H1 (cell line): ENCODE measurements at regions not wholly inside any gene's neighbourhood (a gene's known extent, or its start where the extent isn't known, plus 50 kb on each side); places are given as distances from the start of the nearest gene placed in this dataset.

ENCODE experiments used
- CTCF ChIA-PET: fragments of 300-600 bp; sonication (Branson Sonifier 250); formaldehyde crosslinking; loops from one replicate; lab custom pipeline; 2021; ENCODE audit not compliant: partially characterized antibody; lab: Charles Lee
- POLR2A ChIA-PET: fragments of 300-600 bp; sonication (Branson Sonifier 250); formaldehyde crosslinking; loops from one replicate; lab custom pipeline; 2021; ENCODE audit warnings: inconsistent platforms; ENCODE audit not compliant: partially characterized antibody; lab: Charles Lee
- DNase-seq, 2 experiments: peaks; one replicate each; pipeline versions ENCODE4 v3.0.0 to v3.0.0-alpha.2; 2010 to 2022; ENCODE audit warnings: low spot score in 2 of 2, low read depth in 1 of 2, mixed read lengths in 1 of 2
- FAIRE-seq: peaks from 2 replicates; lab custom pipeline; 2011; peaks lifted over from hg19 to GRCh38; lab: Jason Lieb, UNC
- H2AFZ ChIP-seq: 2 replicates; pipeline ENCODE4 v1.8.1; 2012; ENCODE audit warnings: low read length, inconsistent platforms
- H2AK5ac ChIP-seq: 2 replicates; pipeline ENCODE4 v1.6.1; 2013; ENCODE audit warnings: low read depth, low read length
- H2BK120ac ChIP-seq: replicated peaks from 2 replicates; pipeline ENCODE3; 2013; ENCODE audit warnings: low read depth, low read length, inconsistent platforms
- H2BK12ac ChIP-seq: 2 replicates; pipeline ENCODE4 v1.6.1; 2013; ENCODE audit warnings: low read depth, low read length
- H2BK15ac ChIP-seq: 2 replicates; pipeline ENCODE4 v1.6.1; 2013; ENCODE audit warnings: low read length
- H2BK20ac ChIP-seq: 2 replicates; pipeline ENCODE4 v1.6.1; 2013; ENCODE audit warnings: low read length
- H2BK5ac ChIP-seq: 2 replicates; pipeline ENCODE4 v1.6.1; 2013; ENCODE audit warnings: low read depth, low read length
- H3K14ac ChIP-seq: 2 replicates; pipeline ENCODE4 v1.6.1; 2013; ENCODE audit warnings: inconsistent platforms; ENCODE audit not compliant: insufficient read length
- H3K18ac ChIP-seq: 2 replicates; pipeline ENCODE4 v1.6.1; 2013; ENCODE audit warnings: low read length; ENCODE audit errors: extremely low read depth
- H3K23ac ChIP-seq: 2 replicates; pipeline ENCODE4 v1.6.1; 2013; ENCODE audit warnings: inconsistent platforms; ENCODE audit not compliant: insufficient read length
- H3K23me2 ChIP-seq: 2 replicates; pipeline ENCODE4 v1.6.1; 2013; ENCODE audit warnings: low read depth, low read length
- H3K27ac ChIP-seq: 2 replicates; pipeline ENCODE4 v1.6.1; 2011; ENCODE audit warnings: low read depth, low read length, inconsistent platforms
- H3K27me3 ChIP-seq, 4 experiments: replicated peaks in 1 of 4; 1 replicate in 1 of 4; 2 replicates in 3 of 4; pipeline versions ENCODE4 v1.6.1 to v1.8.1; 2011 to 2013; ENCODE audit warnings: low read length in 3 of 4, mild to moderate bottlenecking in 3 of 4, inconsistent platforms in 2 of 4, mixed read lengths in 2 of 4, moderate library complexity in 1 of 4; ENCODE audit not compliant: control insufficient read depth in 3 of 4, insufficient read depth in 3 of 4; ENCODE audit errors: extremely low read depth in 1 of 4
- H3K36me3 ChIP-seq, 4 experiments: 2 replicates each; pipeline versions ENCODE4 v1.6.1 to v1.8.1; 2011 to 2013; ENCODE audit warnings: mild to moderate bottlenecking in 4 of 4, low read length in 3 of 4, moderate library complexity in 2 of 4, control low read depth in 1 of 4, inconsistent platforms in 1 of 4; ENCODE audit not compliant: insufficient read depth in 4 of 4, control insufficient read depth in 2 of 4
- H3K4ac ChIP-seq: replicated peaks from 2 replicates; pipeline ENCODE3; 2013; ENCODE audit warnings: low read length, low read depth, mixed read lengths, inconsistent platforms; ENCODE audit not compliant: insufficient read length
- H3K4me1 ChIP-seq, 4 experiments: replicated peaks in 1 of 4; 1 replicate in 1 of 4; 2 replicates in 3 of 4; pipeline versions ENCODE4 v1.6.1 to v1.8.1; 2011 to 2013; ENCODE audit warnings: low read length in 3 of 4, inconsistent platforms in 2 of 4, mixed read lengths in 1 of 4; ENCODE audit not compliant: insufficient read depth in 4 of 4, control insufficient read depth in 3 of 4
- H3K4me2 ChIP-seq, 2 experiments: 2 replicates each; pipeline versions ENCODE4 v1.6.1 to v1.8.1; 2011 to 2013; ENCODE audit warnings: low read depth in 2 of 2, low read length in 2 of 2, control low read depth in 1 of 2, inconsistent platforms in 1 of 2, mild to moderate bottlenecking in 1 of 2; ENCODE audit not compliant: insufficient read depth in 1 of 2
- H3K4me3 ChIP-seq, 4 experiments: fragments of 200-600, 300-600 bp in 1 of 4; sonication (generic), shearing (Covaris generic), sonication (Bioruptor Twin) in 1 of 4; 2 replicates each; pipeline versions ENCODE4 v1.5.1 to v1.8.1; 2011 to 2016; ENCODE audit warnings: low read length in 4 of 4, low read depth in 3 of 4, control low read depth in 2 of 4, inconsistent platforms in 2 of 4, mild to moderate bottlenecking in 2 of 4, mixed read lengths in 1 of 4, moderate library complexity in 1 of 4; ENCODE audit not compliant: insufficient read depth in 2 of 4; ENCODE audit errors: extremely low read depth in 1 of 4
- H3K56ac ChIP-seq: replicated peaks from 2 replicates; pipeline ENCODE3; 2013; ENCODE audit warnings: low read depth, mild to moderate bottlenecking, mixed read lengths, low read length, inconsistent platforms; ENCODE audit not compliant: insufficient read length
- H3K79me1 ChIP-seq: 2 replicates; pipeline ENCODE4 v1.6.1; 2013; ENCODE audit warnings: low read depth, low read length, control low read depth
- H3K79me2 ChIP-seq, 2 experiments: 2 replicates each; pipeline versions ENCODE4 v1.6.1 to v1.8.1; 2012 to 2013; ENCODE audit warnings: low read length in 2 of 2, mild to moderate bottlenecking in 2 of 2, inconsistent platforms in 1 of 2; ENCODE audit not compliant: insufficient read depth in 2 of 2, control insufficient read depth in 1 of 2
- H3K9ac ChIP-seq, 4 experiments: replicated peaks in 1 of 4; 1 replicate in 1 of 4; 2 replicates in 3 of 4; pipeline versions ENCODE4 v1.6.1 to v1.8.1; 2011 to 2013; ENCODE audit warnings: low read depth in 3 of 4, low read length in 3 of 4, control low read depth in 2 of 4, mild to moderate bottlenecking in 2 of 4, moderate library complexity in 2 of 4, inconsistent platforms in 1 of 4; ENCODE audit errors: extremely low read depth in 1 of 4
- H3K9me3 ChIP-seq, 2 experiments: 2 replicates each; pipeline versions ENCODE4 v1.6.1 to v1.8.1; 2012 to 2013; ENCODE audit warnings: mild to moderate bottlenecking in 2 of 2, moderate library complexity in 2 of 2, control low read depth in 1 of 2, inconsistent platforms in 1 of 2, low read depth in 1 of 2, low read length in 1 of 2, mixed read lengths in 1 of 2; ENCODE audit not compliant: insufficient read depth in 2 of 2
- H4K20me1 ChIP-seq, 2 experiments: replicated peaks in 1 of 2; 2 replicates each; pipeline versions ENCODE3 to v1.8.1; 2011 to 2013; ENCODE audit warnings: inconsistent platforms in 2 of 2, low read length in 2 of 2, mild to moderate bottlenecking in 1 of 2; ENCODE audit not compliant: insufficient read depth in 2 of 2, control insufficient read depth in 1 of 2
- H4K5ac ChIP-seq: 2 replicates; pipeline ENCODE4 v1.6.1; 2013; ENCODE audit warnings: low read length, low read depth, mixed read lengths, inconsistent platforms; ENCODE audit not compliant: insufficient read length
- H4K8ac ChIP-seq: 2 replicates; pipeline ENCODE4 v1.8.0; 2013; ENCODE audit warnings: mild to moderate bottlenecking, moderate library complexity, low read length, inconsistent platforms; ENCODE audit not compliant: insufficient read depth; ENCODE audit errors: extremely low read depth
- H4K91ac ChIP-seq: replicated peaks from 2 replicates; pipeline ENCODE3; 2013; ENCODE audit warnings: low read length, mixed read lengths, inconsistent platforms; ENCODE audit not compliant: insufficient read length
- ATF3 ChIP-seq: IDR thresholded peaks from 2 replicates; pipeline ENCODE4 v1.6.1; 2011; ENCODE audit warnings: low read depth, mild to moderate bottlenecking, low read length; ENCODE audit not compliant: insufficient read depth
- CTCF ChIP-seq, 3 experiments: IDR thresholded peaks; 1 replicate in 2 of 3; 2 replicates in 1 of 3; pipeline versions ENCODE4 v1.5.1 to v1.6.1; 2011; ENCODE audit warnings: low read length in 3 of 3, mild to moderate bottlenecking in 3 of 3, inconsistent platforms in 2 of 3, low read depth in 1 of 3, moderate library complexity in 1 of 3; ENCODE audit not compliant: insufficient read depth in 1 of 3; ENCODE audit errors: control extremely low read depth in 1 of 3
- EGR1 ChIP-seq: IDR thresholded peaks from 2 replicates; pipeline ENCODE4 v1.6.1; 2011; ENCODE audit warnings: low read depth, low read length, borderline replicate concordance
- JUN ChIP-seq: IDR thresholded peaks from 2 replicates; pipeline ENCODE4 v1.6.1; 2011; ENCODE audit warnings: low read depth, mild to moderate bottlenecking, improper control_type of control experiment, low read length
- JUND ChIP-seq: IDR thresholded peaks from 2 replicates; pipeline ENCODE4 v1.6.1; 2011; ENCODE audit warnings: mild to moderate bottlenecking, improper control_type of control experiment, low read length
- KDM5A ChIP-seq: fragments of 200-600 bp; IDR thresholded peaks from 2 replicates; pipeline ENCODE4 v1.7.1; 2012; ENCODE audit warnings: mild to moderate bottlenecking, low read length, inconsistent platforms, mixed read lengths
- POLR2A ChIP-seq, 2 experiments: IDR thresholded peaks; 1 replicate in 1 of 2; 2 replicates in 1 of 2; pipeline ENCODE4 v1.6.1; 2011; ENCODE audit warnings: low read depth in 2 of 2, low read length in 2 of 2, mild to moderate bottlenecking in 2 of 2; ENCODE audit errors: control extremely low read depth in 1 of 2
- SIN3A ChIP-seq, 2 experiments: IDR thresholded peaks in 1 of 2; conservative IDR thresholded peaks in 1 of 2; 2 replicates each; pipeline ENCODE4 v1.6.1; 2011 to 2012; ENCODE audit warnings: low read length in 2 of 2, improper control_type of control experiment in 1 of 2, low read depth in 1 of 2, mild to moderate bottlenecking in 1 of 2
- SP2 ChIP-seq: IDR thresholded peaks from 2 replicates; pipeline ENCODE4 v1.6.1; 2012; ENCODE audit warnings: mild to moderate bottlenecking, low read length, inconsistent platforms
- SUZ12 ChIP-seq: fragments of 200-600 bp; sonication (generic); IDR thresholded peaks from 2 replicates; pipeline ENCODE4 v1.6.1; 2012; ENCODE audit warnings: mild to moderate bottlenecking, inconsistent platforms, low read length, moderate library complexity, mixed read lengths
- ZNF274 ChIP-seq: IDR thresholded peaks from 2 replicates; pipeline ENCODE4 v1.7.0; 2012; ENCODE audit warnings: low read length, borderline replicate concordance; ENCODE audit errors: extremely low read depth
- WGBS, 2 experiments: shearing (Covaris generic) in 1 of 2; methylation state at CpG; one replicate each; pipeline versions ENCODE4 v1.1.6 to v1.1.7; 2013 to 2015; ENCODE audit warnings: low lambda C conversion rate in 2 of 2, mixed read lengths in 2 of 2, inconsistent platforms in 1 of 2, low coverage in 1 of 2, missing lambda C conversion rate in 1 of 2; ENCODE audit not compliant: insufficient replicate concordance in 2 of 2, insufficient coverage in 1 of 2, insufficient read length in 1 of 2; ENCODE audit errors: extremely low coverage in 1 of 2, missing lambda C conversion rate in 1 of 2; 5-methylcytosine and 5-hydroxymethylcytosine counted together

- Histone ChIP-seq H3K23ac (no peak overlapping the region), H3K79me2 (no peaks in the 10 kb centered on the region), H3K4me3 (no peak overlapping the region), H2BK5ac (no peak overlapping the region), H4K5ac (no peak overlapping the region), H3K14ac (no peak overlapping the region), H3K36me3 (no peaks in the 10 kb centered on the region), H2AK5ac (no peak overlapping the region), H3K27ac (no peak overlapping the region), H3K9ac (no peak overlapping the region), H3K79me1 (no peaks in the 10 kb centered on the region), H2BK120ac (no peak overlapping the region), H4K91ac (no peak overlapping the region), H3K4me1 (no peaks in the 10 kb centered on the region), H2AFZ (no peak overlapping the region), H3K56ac (no peak overlapping the region), H2BK12ac (no peak overlapping the region), H3K23me2 (no peaks in the 10 kb centered on the region), H3K18ac (no peak overlapping the region), H3K4me2 (no peak overlapping the region), H2BK20ac (no peak overlapping the region), H3K4ac (no peak overlapping the region), H3K27me3 (no peaks in the 10 kb centered on the region), H4K8ac (no peak overlapping the region), H2BK15ac (no peak overlapping the region), H4K20me1 (no peaks in the 10 kb centered on the region), H3K9me3 (no peaks in the 10 kb centered on the region)
- FAIRE-seq (no peak), DNase-seq (no peak)
- 83% methylated on average over 3 of the region's 3 CpGs; no CpG with 5 or more reads in 1 of the 2 experiments for WGBS, 2 experiments
- ChIA-PET CTCF (interaction anchor here (0.8 to 1.2 kb wide), 2 partner anchors 27 to 412 kb away, joined by 3 to 5 read pairs; no protein-coding TSS in a partner anchor), POLR2A (no interaction called here)
- no peak for TF ChIP-seq EGR1
- TF ChIP-seq SUZ12 = no peak
- TF ChIP-seq ZNF274 = no peak
- TF ChIP-seq JUN = no peak
- no peak for TF ChIP-seq CTCF (IDR thresholded peaks at IDR 0.05; ENCODE audit: control extremely low read depth in 1 of 3, insufficient read depth in 1 of 3, low read depth in 1 of 3, low read length in 3 of 3)
- no peak for TF ChIP-seq SP2
- TF ChIP-seq ATF3 = no peak
- no peak for TF ChIP-seq JUND
- TF ChIP-seq KDM5A = no peak
- TF ChIP-seq POLR2A (IDR thresholded peaks at IDR 0.05; ENCODE audit: control extremely low read depth in 1 of 2, low read depth in 2 of 2, low read length in 2 of 2) = no peak
- no peak for TF ChIP-seq SIN3A (conservative IDR thresholded peaks at IDR 0.05 in 1 of 2, IDR thresholded peaks at IDR 0.05 in 1 of 2; ENCODE audit: low read depth in 1 of 2, low read length in 2 of 2)
Observed at GRCh38 chr10:61217851-61218565, 235.2 kb downstream of the TMEM26 start.
